IMR-90 (cell line): ENCODE measurements at regions not wholly inside any gene's neighbourhood (a gene's known extent, or its start where the extent isn't known, plus 50 kb on each side); places are given as distances from the start of the nearest gene placed in this dataset.

ENCODE experiments used
- ATAC-seq: fragments of 200-7000 bp; cut with Tn5 transposase; 2 replicates; pipeline ENCODE4 v1.9.1; 2020; ENCODE audit warnings: low read depth, mild to moderate bottlenecking, moderate library complexity
- BruUV-seq: library from RNA; stranded (reverse); fragments of 400-500 nt; replicated peaks from 2 replicates; lab custom pipeline; 2021; lab: Mats Ljungman, UMichigan
- CTCF ChIA-PET: fragments of 300-600 bp; formaldehyde crosslinking; extraction: SDS; loops from one replicate; lab custom pipeline; 2021; ENCODE audit warnings: antibody characterized with exemption; lab: Yijun Ruan, JAX
- POLR2A ChIA-PET: fragments of 300-600 bp; sonication (Branson Sonifier 250); formaldehyde crosslinking; loops from one replicate; lab custom pipeline; 2022; ENCODE audit warnings: antibody characterized with exemption; ENCODE audit not compliant: unreplicated experiment; lab: Charles Lee
- DNase-seq: peaks from one replicate; pipeline ENCODE4 v3.0.0; 2013
- H2AFZ ChIP-seq: replicated peaks from 2 replicates; pipeline ENCODE3; 2013; ENCODE audit warnings: low read length, mild to moderate bottlenecking; ENCODE audit not compliant: poor library complexity
- H2AK5ac ChIP-seq: 2 replicates; pipeline ENCODE4 v1.6.1; 2013; ENCODE audit warnings: low read depth, low read length, inconsistent platforms
- H2AK9ac ChIP-seq: replicated peaks from 2 replicates; pipeline ENCODE3; 2013; ENCODE audit warnings: mild to moderate bottlenecking, low read depth, low read length, moderate library complexity; ENCODE audit not compliant: poor library complexity
- H2BK120ac ChIP-seq: 2 replicates; pipeline ENCODE4 v1.6.1; 2013; ENCODE audit warnings: low read depth, low read length, inconsistent platforms
- H2BK15ac ChIP-seq: 3 replicates; pipeline ENCODE4 v1.6.1; 2013; ENCODE audit warnings: low read depth, low read length, inconsistent platforms
- H2BK20ac ChIP-seq: 2 replicates; pipeline ENCODE4 v1.6.1; 2013; ENCODE audit warnings: low read depth, mild to moderate bottlenecking, inconsistent platforms, low read length, moderate library complexity
- H2BK5ac ChIP-seq: 2 replicates; pipeline ENCODE4 v1.6.1; 2013; ENCODE audit warnings: mild to moderate bottlenecking, low read depth, low read length, inconsistent platforms; ENCODE audit not compliant: poor library complexity, severe bottlenecking
- H3K14ac ChIP-seq: replicated peaks from 2 replicates; pipeline ENCODE4 v1.6.1; 2013; ENCODE audit warnings: low read depth, low read length, inconsistent platforms
- H3K18ac ChIP-seq: 2 replicates; pipeline ENCODE4 v1.6.1; 2013; ENCODE audit warnings: low read depth, low read length, control low read depth
- H3K23ac ChIP-seq: 2 replicates; pipeline ENCODE4 v1.6.1; 2013; ENCODE audit warnings: low read depth, low read length, inconsistent platforms
- H3K27ac ChIP-seq: 2 replicates; pipeline ENCODE4 v1.5.1; 2013; ENCODE audit warnings: mild to moderate bottlenecking, control low read depth, low read length; ENCODE audit not compliant: insufficient read depth
- H3K27me3 ChIP-seq: 2 replicates; pipeline ENCODE4 v1.6.1; 2013; ENCODE audit warnings: low read length; ENCODE audit not compliant: control insufficient read depth, insufficient read depth
- H3K36me3 ChIP-seq: 2 replicates; pipeline ENCODE4 v1.6.1; 2013; ENCODE audit warnings: low read length, mixed read lengths; ENCODE audit not compliant: control insufficient read depth, insufficient read depth
- H3K4ac ChIP-seq: 2 replicates; pipeline ENCODE4 v1.6.1; 2013; ENCODE audit warnings: low read depth, low read length, inconsistent platforms
- H3K4me1 ChIP-seq: 2 replicates; pipeline ENCODE4 v1.6.1; 2013; ENCODE audit warnings: low read length, mixed read lengths; ENCODE audit not compliant: control insufficient read depth, insufficient read depth
- H3K4me2 ChIP-seq: 2 replicates; pipeline ENCODE4 v1.6.1; 2013; ENCODE audit warnings: low read depth, mild to moderate bottlenecking, control low read depth, low read length, moderate library complexity
- H3K4me3 ChIP-seq: 2 replicates; pipeline ENCODE4 v1.5.1; 2013; ENCODE audit warnings: low read depth, mild to moderate bottlenecking, control low read depth, low read length, moderate library complexity; ENCODE audit not compliant: insufficient read depth
- H3K56ac ChIP-seq: 2 replicates; pipeline ENCODE4 v1.6.1; 2013; ENCODE audit warnings: low read length, inconsistent platforms; ENCODE audit not compliant: insufficient read depth; ENCODE audit errors: extremely low read depth
- H3K79me1 ChIP-seq, 2 experiments: 2 replicates each; pipeline ENCODE4 v1.6.1; 2013; ENCODE audit warnings: low read length in 2 of 2, inconsistent platforms in 1 of 2, low read depth in 1 of 2
- H3K9ac ChIP-seq: 2 replicates; pipeline ENCODE4 v1.6.1; 2013; ENCODE audit warnings: low read depth, low read length, control low read depth
- H3K9me1 ChIP-seq: 2 replicates; pipeline ENCODE4 v1.6.1; 2013; ENCODE audit warnings: low read length, inconsistent platforms; ENCODE audit not compliant: insufficient read depth
- H3K9me3 ChIP-seq: 2 replicates; pipeline ENCODE4 v1.6.1; 2013; ENCODE audit warnings: low read length; ENCODE audit not compliant: control insufficient read depth, insufficient read depth
- H4K20me1 ChIP-seq: 2 replicates; pipeline ENCODE4 v1.6.1; 2013; ENCODE audit warnings: low read length, inconsistent platforms; ENCODE audit not compliant: insufficient read depth
- H4K5ac ChIP-seq: 2 replicates; pipeline ENCODE4 v1.6.1; 2013; ENCODE audit warnings: mild to moderate bottlenecking, low read depth, low read length, control low read depth
- H4K8ac ChIP-seq, 2 experiments: 2 replicates each; pipeline ENCODE4 v1.6.1; 2013; ENCODE audit warnings: low read depth in 2 of 2, low read length in 2 of 2, control low read depth in 1 of 2, inconsistent platforms in 1 of 2
- H4K91ac ChIP-seq: 2 replicates; pipeline ENCODE4 v1.6.1; 2013; ENCODE audit warnings: low read depth, low read length, inconsistent platforms; ENCODE audit not compliant: insufficient read depth
- CEBPB ChIP-seq: IDR thresholded peaks from 2 replicates; pipeline ENCODE4 v1.6.1; 2012; ENCODE audit warnings: low read depth, low read length, improper control_type of control experiment
- CHD1 ChIP-seq: IDR thresholded peaks from 2 replicates; pipeline ENCODE4 v1.6.1; 2012; ENCODE audit warnings: low read depth, low read length, improper control_type of control experiment
- FOS ChIP-seq: fragments of 150-350 bp; IDR thresholded peaks from 2 replicates; pipeline ENCODE4 v1.6.1; 2016; ENCODE audit warnings: low read depth, low read length
- MAFK ChIP-seq: IDR thresholded peaks from 2 replicates; pipeline ENCODE4 v1.6.1; 2012; ENCODE audit warnings: low read depth, low read length, improper control_type of control experiment
- MAZ ChIP-seq: IDR thresholded peaks from 2 replicates; pipeline ENCODE4 v1.6.1; 2012; ENCODE audit warnings: low read depth, mild to moderate bottlenecking, low read length, improper control_type of control experiment, moderate library complexity, borderline replicate concordance
- MXI1 ChIP-seq: IDR thresholded peaks from 2 replicates; pipeline ENCODE4 v1.6.1; 2012; ENCODE audit warnings: low read depth, mild to moderate bottlenecking, low read length, moderate library complexity, borderline replicate concordance
- NFE2L2 ChIP-seq: fragments of 150-350 bp; IDR thresholded peaks from 2 replicates; pipeline ENCODE4 v1.6.1; 2016; ENCODE audit warnings: low read depth, mild to moderate bottlenecking, low read length
- POLR2A ChIP-seq: IDR thresholded peaks from 2 replicates; pipeline ENCODE4 v1.6.1; 2012; ENCODE audit warnings: mild to moderate bottlenecking, low read depth, low read length
- RAD21 ChIP-seq: IDR thresholded peaks from 2 replicates; pipeline ENCODE4 v1.6.1; 2012; ENCODE audit warnings: low read length, improper control_type of control experiment
- RCOR1 ChIP-seq: IDR thresholded peaks from 2 replicates; pipeline ENCODE4 v1.6.1; 2012; ENCODE audit warnings: mild to moderate bottlenecking, low read length, improper control_type of control experiment; ENCODE audit not compliant: insufficient replicate concordance
- SMC3 ChIP-seq: fragments of 150-350 bp; IDR thresholded peaks from 2 replicates; pipeline ENCODE4 v1.6.1; 2016; ENCODE audit warnings: low read depth, mild to moderate bottlenecking, antibody characterized with exemption, low read length, moderate library complexity
- WGBS, 2 experiments: methylation state at CpG; one replicate each; pipeline versions ENCODE4 v1.1.5 to v1.1.7; 2013; ENCODE audit warnings: missing lambda C conversion rate in 2 of 2; ENCODE audit not compliant: insufficient read length in 1 of 2; ENCODE audit errors: extremely low coverage in 2 of 2; 5-methylcytosine and 5-hydroxymethylcytosine counted together
- dilution Hi-C: fragments of 300-500 bp; cut with HindIII; formaldehyde crosslinking; loops from one replicate; pipeline ENCODE4 v1.14.3; 2018; ENCODE audit warnings: low sequenced_read_pairs; ENCODE audit not compliant: unreplicated experiment
- in situ Hi-C: fragments of 300-500 bp; cut with MboI; formaldehyde crosslinking; loops from 3 replicates; pipeline ENCODE4 v1.14.3; 2019; ENCODE audit warnings: low sequenced_read_pairs, inconsistent platforms, mixed read lengths
- intact Hi-C: fragments of 100-400 bp; cut with micrococcal nuclease; formaldehyde crosslinking; loops from 2 replicates; pipeline ENCODE4 v1.10.0; 2022
- TF ChIP-seq, protein P1 (sequence below): fragments of 150-350 bp; IDR thresholded peaks from 2 replicates; pipeline ENCODE4 v1.6.1; 2017; ENCODE audit warnings: mild to moderate bottlenecking, antibody characterized with exemption, low read length, low read depth
- TF ChIP-seq, protein P2 (sequence below): conservative IDR thresholded peaks from 2 replicates; pipeline ENCODE4 v1.5.1; 2012; ENCODE audit warnings: mild to moderate bottlenecking, low read depth, low read length, improper control_type of control experiment

DNA sequence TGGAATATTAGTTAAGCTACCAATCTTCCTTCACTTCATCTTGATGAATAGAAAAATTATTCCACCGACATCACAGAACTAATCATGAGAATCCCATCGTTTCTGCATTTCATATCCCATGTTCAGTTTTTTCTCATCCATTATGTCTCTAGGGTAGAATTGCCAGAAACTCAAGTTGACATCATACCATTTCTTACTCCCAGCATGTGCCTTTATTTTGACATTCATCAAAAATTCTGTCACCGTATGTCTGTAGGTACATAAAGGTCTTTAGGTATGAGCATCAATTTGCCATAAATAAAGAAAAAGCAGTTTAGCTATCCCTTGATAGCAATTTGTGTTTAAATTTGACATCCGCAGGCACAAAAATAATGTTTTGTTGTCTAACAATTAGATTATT is 175.5 kb upstream of the ROBO2 start:
- Histone ChIP-seq H4K5ac (no peak overlapping the region), H3K4me1 (no peaks in the 10 kb centered on the region), H3K9me1 (no peaks in the 10 kb centered on the region), H2AK9ac (no peak overlapping the region), H3K4ac (no peak overlapping the region), H3K9ac (no peak overlapping the region), H3K56ac (no peak overlapping the region), H2AFZ (no peak overlapping the region), H2BK15ac (no peak overlapping the region), H2AK5ac (no peak overlapping the region), H2BK20ac (no peak overlapping the region), H3K23ac (no peak overlapping the region), H3K18ac (no peak overlapping the region), H3K36me3 (no peaks in the 10 kb centered on the region), H3K14ac (no peak overlapping the region), H3K79me1 (no peaks in the 10 kb centered on the region), H2BK5ac (no peak overlapping the region), H3K9me3 (no peaks in the 10 kb centered on the region), H4K20me1 (no peaks in the 10 kb centered on the region), H3K4me3 (no peak overlapping the region), H4K8ac (no peak overlapping the region), H4K91ac (no peak overlapping the region), H2BK120ac (no peak overlapping the region), H3K4me2 (no peak overlapping the region), H3K27me3 (no peaks in the 10 kb centered on the region), H3K27ac (no peak overlapping the region)
- intact Hi-C loops (no loop called here), in situ Hi-C loops (no loop called here), dilution Hi-C loops (no loop called here)
- TF ChIP-seq, protein P1, sequence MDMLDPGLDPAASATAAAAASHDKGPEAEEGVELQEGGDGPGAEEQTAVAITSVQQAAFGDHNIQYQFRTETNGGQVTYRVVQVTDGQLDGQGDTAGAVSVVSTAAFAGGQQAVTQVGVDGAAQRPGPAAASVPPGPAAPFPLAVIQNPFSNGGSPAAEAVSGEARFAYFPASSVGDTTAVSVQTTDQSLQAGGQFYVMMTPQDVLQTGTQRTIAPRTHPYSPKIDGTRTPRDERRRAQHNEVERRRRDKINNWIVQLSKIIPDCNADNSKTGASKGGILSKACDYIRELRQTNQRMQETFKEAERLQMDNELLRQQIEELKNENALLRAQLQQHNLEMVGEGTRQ: no peak
- TF ChIP-seq NFE2L2: no peak
- TF ChIP-seq CEBPB: no peak
- no peak for TF ChIP-seq POLR2A
- TF ChIP-seq CHD1: no peak
- no peak for TF ChIP-seq MXI1
- TF ChIP-seq, protein P2, sequence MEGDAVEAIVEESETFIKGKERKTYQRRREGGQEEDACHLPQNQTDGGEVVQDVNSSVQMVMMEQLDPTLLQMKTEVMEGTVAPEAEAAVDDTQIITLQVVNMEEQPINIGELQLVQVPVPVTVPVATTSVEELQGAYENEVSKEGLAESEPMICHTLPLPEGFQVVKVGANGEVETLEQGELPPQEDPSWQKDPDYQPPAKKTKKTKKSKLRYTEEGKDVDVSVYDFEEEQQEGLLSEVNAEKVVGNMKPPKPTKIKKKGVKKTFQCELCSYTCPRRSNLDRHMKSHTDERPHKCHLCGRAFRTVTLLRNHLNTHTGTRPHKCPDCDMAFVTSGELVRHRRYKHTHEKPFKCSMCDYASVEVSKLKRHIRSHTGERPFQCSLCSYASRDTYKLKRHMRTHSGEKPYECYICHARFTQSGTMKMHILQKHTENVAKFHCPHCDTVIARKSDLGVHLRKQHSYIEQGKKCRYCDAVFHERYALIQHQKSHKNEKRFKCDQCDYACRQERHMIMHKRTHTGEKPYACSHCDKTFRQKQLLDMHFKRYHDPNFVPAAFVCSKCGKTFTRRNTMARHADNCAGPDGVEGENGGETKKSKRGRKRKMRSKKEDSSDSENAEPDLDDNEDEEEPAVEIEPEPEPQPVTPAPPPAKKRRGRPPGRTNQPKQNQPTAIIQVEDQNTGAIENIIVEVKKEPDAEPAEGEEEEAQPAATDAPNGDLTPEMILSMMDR: no peak
- no peak for TF ChIP-seq RAD21
- no peak for TF ChIP-seq MAZ
- TF ChIP-seq SMC3: no peak
- no peak for TF ChIP-seq FOS
- no peak for TF ChIP-seq RCOR1
- no peak for TF ChIP-seq MAFK
- ATAC-seq (no peak), DNase-seq (no peak)
- ChIA-PET CTCF (no interaction called here), POLR2A (no interaction called here)
- WGBS, 2 experiments: no CpG with 5 or more reads among the region's 4 CpGs
- BruUV-seq: no TSS peak
